IMR-90 (cell line): ENCODE measurements at regions not wholly inside any gene's neighbourhood (a gene's known extent, or its start where the extent isn't known, plus 50 kb on each side); places are given as distances from the start of the nearest gene placed in this dataset.

Experiments
- ATAC-seq: fragments of 200-7000 bp; cut with Tn5 transposase; 2 replicates; pipeline ENCODE4 v1.9.1; 2020; ENCODE audit warnings: low read depth, mild to moderate bottlenecking, moderate library complexity
- BruUV-seq: library from RNA; stranded (reverse); fragments of 400-500 nt; replicated peaks from 2 replicates; lab custom pipeline; 2021; lab: Mats Ljungman, UMichigan
- CTCF ChIA-PET: fragments of 300-600 bp; formaldehyde crosslinking; extraction: SDS; loops from one replicate; lab custom pipeline; 2021; ENCODE audit warnings: antibody characterized with exemption; lab: Yijun Ruan, JAX
- POLR2A ChIA-PET: fragments of 300-600 bp; sonication (Branson Sonifier 250); formaldehyde crosslinking; loops from one replicate; lab custom pipeline; 2022; ENCODE audit warnings: antibody characterized with exemption; ENCODE audit not compliant: unreplicated experiment; lab: Charles Lee
- DNase-seq: peaks from one replicate; pipeline ENCODE4 v3.0.0; 2013
- H2AFZ ChIP-seq: replicated peaks from 2 replicates; pipeline ENCODE3; 2013; ENCODE audit warnings: low read length, mild to moderate bottlenecking; ENCODE audit not compliant: poor library complexity
- H2AK5ac ChIP-seq: 2 replicates; pipeline ENCODE4 v1.6.1; 2013; ENCODE audit warnings: low read depth, low read length, inconsistent platforms
- H2AK9ac ChIP-seq: replicated peaks from 2 replicates; pipeline ENCODE3; 2013; ENCODE audit warnings: mild to moderate bottlenecking, low read depth, low read length, moderate library complexity; ENCODE audit not compliant: poor library complexity
- H2BK120ac ChIP-seq: 2 replicates; pipeline ENCODE4 v1.6.1; 2013; ENCODE audit warnings: low read depth, low read length, inconsistent platforms
- H2BK15ac ChIP-seq: 3 replicates; pipeline ENCODE4 v1.6.1; 2013; ENCODE audit warnings: low read depth, low read length, inconsistent platforms
- H2BK20ac ChIP-seq: 2 replicates; pipeline ENCODE4 v1.6.1; 2013; ENCODE audit warnings: low read depth, mild to moderate bottlenecking, inconsistent platforms, low read length, moderate library complexity
- H2BK5ac ChIP-seq: 2 replicates; pipeline ENCODE4 v1.6.1; 2013; ENCODE audit warnings: mild to moderate bottlenecking, low read depth, low read length, inconsistent platforms; ENCODE audit not compliant: poor library complexity, severe bottlenecking
- H3K14ac ChIP-seq: replicated peaks from 2 replicates; pipeline ENCODE4 v1.6.1; 2013; ENCODE audit warnings: low read depth, low read length, inconsistent platforms
- H3K18ac ChIP-seq: 2 replicates; pipeline ENCODE4 v1.6.1; 2013; ENCODE audit warnings: low read depth, low read length, control low read depth
- H3K23ac ChIP-seq: 2 replicates; pipeline ENCODE4 v1.6.1; 2013; ENCODE audit warnings: low read depth, low read length, inconsistent platforms
- H3K27ac ChIP-seq: 2 replicates; pipeline ENCODE4 v1.5.1; 2013; ENCODE audit warnings: mild to moderate bottlenecking, control low read depth, low read length; ENCODE audit not compliant: insufficient read depth
- H3K27me3 ChIP-seq: 2 replicates; pipeline ENCODE4 v1.6.1; 2013; ENCODE audit warnings: low read length; ENCODE audit not compliant: control insufficient read depth, insufficient read depth
- H3K36me3 ChIP-seq: 2 replicates; pipeline ENCODE4 v1.6.1; 2013; ENCODE audit warnings: low read length, mixed read lengths; ENCODE audit not compliant: control insufficient read depth, insufficient read depth
- H3K4ac ChIP-seq: 2 replicates; pipeline ENCODE4 v1.6.1; 2013; ENCODE audit warnings: low read depth, low read length, inconsistent platforms
- H3K4me1 ChIP-seq: 2 replicates; pipeline ENCODE4 v1.6.1; 2013; ENCODE audit warnings: low read length, mixed read lengths; ENCODE audit not compliant: control insufficient read depth, insufficient read depth
- H3K4me2 ChIP-seq: 2 replicates; pipeline ENCODE4 v1.6.1; 2013; ENCODE audit warnings: low read depth, mild to moderate bottlenecking, control low read depth, low read length, moderate library complexity
- H3K4me3 ChIP-seq: 2 replicates; pipeline ENCODE4 v1.5.1; 2013; ENCODE audit warnings: low read depth, mild to moderate bottlenecking, control low read depth, low read length, moderate library complexity; ENCODE audit not compliant: insufficient read depth
- H3K56ac ChIP-seq: 2 replicates; pipeline ENCODE4 v1.6.1; 2013; ENCODE audit warnings: low read length, inconsistent platforms; ENCODE audit not compliant: insufficient read depth; ENCODE audit errors: extremely low read depth
- H3K79me1 ChIP-seq, 2 experiments: 2 replicates each; pipeline ENCODE4 v1.6.1; 2013; ENCODE audit warnings: low read length in 2 of 2, inconsistent platforms in 1 of 2, low read depth in 1 of 2
- H3K9ac ChIP-seq: 2 replicates; pipeline ENCODE4 v1.6.1; 2013; ENCODE audit warnings: low read depth, low read length, control low read depth
- H3K9me1 ChIP-seq: 2 replicates; pipeline ENCODE4 v1.6.1; 2013; ENCODE audit warnings: low read length, inconsistent platforms; ENCODE audit not compliant: insufficient read depth
- H3K9me3 ChIP-seq: 2 replicates; pipeline ENCODE4 v1.6.1; 2013; ENCODE audit warnings: low read length; ENCODE audit not compliant: control insufficient read depth, insufficient read depth
- H4K20me1 ChIP-seq: 2 replicates; pipeline ENCODE4 v1.6.1; 2013; ENCODE audit warnings: low read length, inconsistent platforms; ENCODE audit not compliant: insufficient read depth
- H4K5ac ChIP-seq: 2 replicates; pipeline ENCODE4 v1.6.1; 2013; ENCODE audit warnings: mild to moderate bottlenecking, low read depth, low read length, control low read depth
- H4K8ac ChIP-seq, 2 experiments: 2 replicates each; pipeline ENCODE4 v1.6.1; 2013; ENCODE audit warnings: low read depth in 2 of 2, low read length in 2 of 2, control low read depth in 1 of 2, inconsistent platforms in 1 of 2
- H4K91ac ChIP-seq: 2 replicates; pipeline ENCODE4 v1.6.1; 2013; ENCODE audit warnings: low read depth, low read length, inconsistent platforms; ENCODE audit not compliant: insufficient read depth
- MAFK ChIP-seq: IDR thresholded peaks from 2 replicates; pipeline ENCODE4 v1.6.1; 2012; ENCODE audit warnings: low read depth, low read length, improper control_type of control experiment
- MAZ ChIP-seq: IDR thresholded peaks from 2 replicates; pipeline ENCODE4 v1.6.1; 2012; ENCODE audit warnings: low read depth, mild to moderate bottlenecking, low read length, improper control_type of control experiment, moderate library complexity, borderline replicate concordance
- MXI1 ChIP-seq: IDR thresholded peaks from 2 replicates; pipeline ENCODE4 v1.6.1; 2012; ENCODE audit warnings: low read depth, mild to moderate bottlenecking, low read length, moderate library complexity, borderline replicate concordance
- RCOR1 ChIP-seq: IDR thresholded peaks from 2 replicates; pipeline ENCODE4 v1.6.1; 2012; ENCODE audit warnings: mild to moderate bottlenecking, low read length, improper control_type of control experiment; ENCODE audit not compliant: insufficient replicate concordance
- WGBS, 2 experiments: methylation state at CpG; one replicate each; pipeline versions ENCODE4 v1.1.5 to v1.1.7; 2013; ENCODE audit warnings: missing lambda C conversion rate in 2 of 2; ENCODE audit not compliant: insufficient read length in 1 of 2; ENCODE audit errors: extremely low coverage in 2 of 2; 5-methylcytosine and 5-hydroxymethylcytosine counted together
- dilution Hi-C: fragments of 300-500 bp; cut with HindIII; formaldehyde crosslinking; loops from one replicate; pipeline ENCODE4 v1.14.3; 2018; ENCODE audit warnings: low sequenced_read_pairs; ENCODE audit not compliant: unreplicated experiment
- in situ Hi-C: fragments of 300-500 bp; cut with MboI; formaldehyde crosslinking; loops from 3 replicates; pipeline ENCODE4 v1.14.3; 2019; ENCODE audit warnings: low sequenced_read_pairs, inconsistent platforms, mixed read lengths
- intact Hi-C: fragments of 100-400 bp; cut with micrococcal nuclease; formaldehyde crosslinking; loops from 2 replicates; pipeline ENCODE4 v1.10.0; 2022
- TF ChIP-seq, protein P1 (sequence below): fragments of 150-350 bp; IDR thresholded peaks from 2 replicates; pipeline ENCODE4 v1.6.1; 2016; ENCODE audit warnings: low read depth, mild to moderate bottlenecking, low read length, moderate library complexity, borderline replicate concordance
- TF ChIP-seq, protein P2 (sequence below): conservative IDR thresholded peaks from 2 replicates; pipeline ENCODE4 v1.5.1; 2012; ENCODE audit warnings: mild to moderate bottlenecking, low read depth, low read length, improper control_type of control experiment

DNA sequence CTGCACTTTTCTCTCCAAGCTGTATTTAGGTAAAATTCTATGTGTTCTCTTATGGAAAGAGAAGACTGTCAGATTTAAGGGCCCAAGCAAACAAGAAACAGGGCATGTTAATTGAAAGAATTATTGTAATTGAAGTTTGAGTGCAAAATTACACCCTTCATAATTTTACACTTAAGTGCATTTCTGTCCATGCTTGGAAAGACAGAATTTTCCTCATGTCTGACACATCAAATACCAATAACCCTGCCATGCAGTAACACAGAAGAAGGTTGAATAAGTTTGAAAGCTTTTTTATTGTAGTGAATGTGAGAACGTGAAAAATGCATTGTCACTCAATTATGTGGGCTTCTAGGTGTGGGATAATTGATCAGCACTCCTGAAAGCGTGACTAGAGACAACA is 52.9 kb upstream of the PARD3B start:
- ATAC-seq: no peak
- no peak overlapping the region for H4K91ac ChIP-seq
- intact Hi-C loops: no loop called here
- H4K5ac ChIP-seq: no peak overlapping the region
- H3K4me3 ChIP-seq: no peak overlapping the region
- H3K79me1 ChIP-seq: no peaks in the 10 kb centered on the region
- no peak overlapping the region for H3K4ac ChIP-seq
- H2AFZ ChIP-seq: no peak overlapping the region
- H3K14ac ChIP-seq: no peak overlapping the region
- H3K36me3 ChIP-seq: no peaks in the 10 kb centered on the region
- no peak overlapping the region for H3K4me2 ChIP-seq
- H4K20me1 ChIP-seq: no peaks in the 10 kb centered on the region
- H3K56ac ChIP-seq: no peak overlapping the region
- H3K4me1 ChIP-seq: peaks cover 5% of the 10 kb centered on the region; the same call in 1 of the 2 replicates
- in situ Hi-C loops: no loop called here
- no peak for DNase-seq
- no peak overlapping the region for H2BK15ac ChIP-seq
- H2AK9ac ChIP-seq: no peak overlapping the region
- H2BK5ac ChIP-seq: no peak overlapping the region
- CTCF ChIA-PET: no interaction called here
- TF ChIP-seq, protein P1, sequence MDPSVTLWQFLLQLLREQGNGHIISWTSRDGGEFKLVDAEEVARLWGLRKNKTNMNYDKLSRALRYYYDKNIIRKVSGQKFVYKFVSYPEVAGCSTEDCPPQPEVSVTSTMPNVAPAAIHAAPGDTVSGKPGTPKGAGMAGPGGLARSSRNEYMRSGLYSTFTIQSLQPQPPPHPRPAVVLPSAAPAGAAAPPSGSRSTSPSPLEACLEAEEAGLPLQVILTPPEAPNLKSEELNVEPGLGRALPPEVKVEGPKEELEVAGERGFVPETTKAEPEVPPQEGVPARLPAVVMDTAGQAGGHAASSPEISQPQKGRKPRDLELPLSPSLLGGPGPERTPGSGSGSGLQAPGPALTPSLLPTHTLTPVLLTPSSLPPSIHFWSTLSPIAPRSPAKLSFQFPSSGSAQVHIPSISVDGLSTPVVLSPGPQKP: no peak
- no peak for TF ChIP-seq MAZ
- TF ChIP-seq, protein P2, sequence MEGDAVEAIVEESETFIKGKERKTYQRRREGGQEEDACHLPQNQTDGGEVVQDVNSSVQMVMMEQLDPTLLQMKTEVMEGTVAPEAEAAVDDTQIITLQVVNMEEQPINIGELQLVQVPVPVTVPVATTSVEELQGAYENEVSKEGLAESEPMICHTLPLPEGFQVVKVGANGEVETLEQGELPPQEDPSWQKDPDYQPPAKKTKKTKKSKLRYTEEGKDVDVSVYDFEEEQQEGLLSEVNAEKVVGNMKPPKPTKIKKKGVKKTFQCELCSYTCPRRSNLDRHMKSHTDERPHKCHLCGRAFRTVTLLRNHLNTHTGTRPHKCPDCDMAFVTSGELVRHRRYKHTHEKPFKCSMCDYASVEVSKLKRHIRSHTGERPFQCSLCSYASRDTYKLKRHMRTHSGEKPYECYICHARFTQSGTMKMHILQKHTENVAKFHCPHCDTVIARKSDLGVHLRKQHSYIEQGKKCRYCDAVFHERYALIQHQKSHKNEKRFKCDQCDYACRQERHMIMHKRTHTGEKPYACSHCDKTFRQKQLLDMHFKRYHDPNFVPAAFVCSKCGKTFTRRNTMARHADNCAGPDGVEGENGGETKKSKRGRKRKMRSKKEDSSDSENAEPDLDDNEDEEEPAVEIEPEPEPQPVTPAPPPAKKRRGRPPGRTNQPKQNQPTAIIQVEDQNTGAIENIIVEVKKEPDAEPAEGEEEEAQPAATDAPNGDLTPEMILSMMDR: no peak
- no peak for TF ChIP-seq MXI1
- TF ChIP-seq MAFK: no peak
- TF ChIP-seq RCOR1: no peak
- no peak overlapping the region for H3K9ac ChIP-seq
- dilution Hi-C loops: no loop called here
- WGBS, 2 experiments: no CpG with 5 or more reads among the region's 2 CpGs
- no peak overlapping the region for H3K23ac ChIP-seq
- H3K9me3 ChIP-seq: no peaks in the 10 kb centered on the region
- no peak overlapping the region for H2BK20ac ChIP-seq
- BruUV-seq: no TSS peak
- no peak overlapping the region for H2AK5ac ChIP-seq
- no peaks in the 10 kb centered on the region for H3K9me1 ChIP-seq
- H2BK120ac ChIP-seq: no peak overlapping the region
- POLR2A ChIA-PET: no interaction called here
- H3K18ac ChIP-seq: no peak overlapping the region
- H4K8ac ChIP-seq: no peak overlapping the region
- H3K27ac ChIP-seq: no peak overlapping the region
- H3K27me3 ChIP-seq: no peaks in the 10 kb centered on the region
